H4 (cell line): ENCODE measurements at regions not wholly inside any gene's neighbourhood (a gene's known extent, or its start where the extent isn't known, plus 50 kb on each side); places are given as distances from the start of the nearest gene placed in this dataset.
A peak's percentile ranks its signal among the peaks of the same experiment; 100 is the strongest.

Experiments used
- DNase-seq: peaks from one replicate; pipeline ENCODE4 v3.0.0-alpha.2; 2015; ENCODE audit warnings: low spot score

- DNase-seq, result no peak
Observed at GRCh38 chr19:5392486-5392885, 51.9 kb upstream of the PTPRS start.

GRCh38 chr19:5393088-5393487 is 52.5 kb upstream of the PTPRS start:
- no peak for DNase-seq

GRCh38 chr19:5394551-5395505 is 54.2 kb upstream of the PTPRS start:
- DNase-seq, result no peak

- no peak for DNase-seq
Observed at GRCh38 chr19:5395556-5395955, 54.9 kb upstream of the PTPRS start.

GRCh38 chr19:5396096-5396939 is 55.7 kb upstream of the PTPRS start:
- DNase-seq, result no peak

GRCh38 chr19:5396963-5397362 is 56.4 kb upstream of the PTPRS start:
- no peak for DNase-seq

- peak; percentile 19 for DNase-seq
Observed at GRCh38 chr19:5397804-5398692, 57.2 kb upstream of the ZNRF4 start.

GRCh38 chr19:5398693-5399057 is 56.5 kb upstream of the ZNRF4 start:
- DNase-seq, result no peak

GRCh38 chr19:5403968-5404640 is 51.1 kb upstream of the ZNRF4 start:
- peak; percentile 79 for DNase-seq
